ENCODE measurements at regions not wholly inside any gene's neighbourhood (a gene's known extent, or its start where the extent isn't known, plus 50 kb on each side); places are given as distances from the start of the nearest gene placed in this dataset.

GRCh38 chr2:192828175-192828574 is 633.4 kb upstream of the TMEFF2 start:
- FAIRE-seq, result no peak
- Histone ChIP-seq H3K9me3 (replicated peaks; ENCODE audit: control insufficient read depth, insufficient read depth, low read length) (peaks cover 1% of the 10 kb centered on the region), H3K4me1 (ENCODE audit: control insufficient read depth, extremely low read depth, insufficient read depth, low read length) (no peaks in the 10 kb centered on the region), H3K4me2 (ENCODE audit: insufficient read depth, low read length) (no peak overlapping the region), H3K9me1 (replicated peaks; ENCODE audit: control insufficient read depth, extremely low read depth, insufficient read depth, low read length) (no peaks in the 10 kb centered on the region), H3K9ac (replicated peaks; ENCODE audit: extremely low read depth, insufficient read depth, low read length) (no peak overlapping the region), H3K36me3 (ENCODE audit: control insufficient read depth in 2 of 2, extremely low read depth in 1 of 2, insufficient read depth in 2 of 2, low read length in 2 of 2) (no peaks in the 10 kb centered on the region), H3K27me3 (ENCODE audit: control insufficient read depth in 2 of 2, insufficient read depth in 2 of 2, low read length in 2 of 2) (no peaks in the 10 kb centered on the region), H3K79me2 (ENCODE audit: control insufficient read depth, insufficient read depth, low read length) (no peaks in the 10 kb centered on the region), H4K20me1 (replicated peaks; ENCODE audit: control insufficient read depth, extremely low read depth, insufficient read depth, low read length) (no peaks in the 10 kb centered on the region), H2AFZ (ENCODE audit: low read depth, low read length) (no peak overlapping the region), H3K4me3 (replicated peaks in 1 of 3; ENCODE audit: insufficient read depth in 1 of 3, low read depth in 1 of 3, low read length in 3 of 3) (no peak overlapping the region), H3K27ac (ENCODE audit: insufficient read depth, low read depth, low read length) (no peak overlapping the region)
- intact Hi-C loops (cut with micrococcal nuclease) (no loop called here), dilution Hi-C loops (cut with MboI; ENCODE audit: extremely low pct_ligation_motif_present, low sequenced_read_pairs) (no loop called here)
- BruUV-seq (replicated peaks), result no TSS peak
- ChIA-PET POLR2A (no interaction called here), CTCF (interaction anchor here (0.6 kb wide), 1 partner anchor 10 kb away, joined by 3 read pairs; no protein-coding TSS in a partner anchor)
- no peak for DNase-seq (ENCODE audit: low read depth, low spot score)
- TF ChIP-seq EZH2 (IDR thresholded peaks at IDR 0.05; ENCODE audit: borderline replicate concordance, low read depth, low read length, severe bottlenecking) (no peak), POLR2A (IDR thresholded peaks at IDR 0.05; ENCODE audit: low read depth, low read length) (no peak), MAX (IDR thresholded peaks at IDR 0.05; ENCODE audit: insufficient read depth, insufficient read length) (no peak), POLR2AphosphoS5 (IDR thresholded peaks at IDR 0.05; ENCODE audit: insufficient read depth, low read depth, low read length) (no peak), MYC (IDR thresholded peaks at IDR 0.05; ENCODE audit: low read depth, low read length) (no peak), GATA2 (IDR thresholded peaks at IDR 0.05; ENCODE audit: insufficient read depth, insufficient read length, low read depth, low read length) (no peak), FOS (IDR thresholded peaks at IDR 0.05; ENCODE audit: borderline replicate concordance, insufficient read depth, low read length) (no peak), JUN (IDR thresholded peaks at IDR 0.05; ENCODE audit: borderline replicate concordance, insufficient read depth, insufficient read length, low read depth) (no peak), CTCF (IDR thresholded peaks at IDR 0.05; ENCODE audit: extremely low read depth in 1 of 2, insufficient read depth in 1 of 2, low read depth in 1 of 2, low read length in 2 of 2) (no peak)

Data from endothelial cell of umbilical vein (primary cell).